Brain pericyte (primary cell): ENCODE measurements at regions not wholly inside any gene's neighbourhood (a gene's known extent, or its start where the extent isn't known, plus 50 kb on each side); places are given as distances from the start of the nearest gene placed in this dataset.

Experiments used
- DNase-seq: peaks from one replicate; pipeline ENCODE4 v3.0.0-alpha.2; 2012; ENCODE audit warnings: low read depth, low spot score

DNA sequence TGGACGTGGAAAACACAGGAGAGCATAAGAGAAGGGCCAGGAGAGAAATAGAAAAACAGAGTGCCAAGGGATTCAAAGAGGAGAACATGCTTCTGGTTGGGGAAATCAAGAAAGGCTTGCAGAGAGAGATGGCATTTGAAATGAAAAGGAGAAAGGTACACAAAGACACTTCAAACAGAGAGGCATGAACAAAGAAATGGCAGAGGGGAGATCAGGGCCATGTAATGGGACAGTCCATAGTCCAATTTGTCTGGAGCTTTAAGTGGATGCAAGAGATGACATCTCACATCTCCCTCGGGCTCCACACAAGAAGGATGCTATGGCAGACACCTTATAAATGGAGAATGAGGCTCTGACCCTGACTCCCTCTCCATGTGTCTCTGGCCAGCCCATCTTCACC, 331.1 kb downstream of the MLLT3 start:
- DNase-seq: no peak

DNA sequence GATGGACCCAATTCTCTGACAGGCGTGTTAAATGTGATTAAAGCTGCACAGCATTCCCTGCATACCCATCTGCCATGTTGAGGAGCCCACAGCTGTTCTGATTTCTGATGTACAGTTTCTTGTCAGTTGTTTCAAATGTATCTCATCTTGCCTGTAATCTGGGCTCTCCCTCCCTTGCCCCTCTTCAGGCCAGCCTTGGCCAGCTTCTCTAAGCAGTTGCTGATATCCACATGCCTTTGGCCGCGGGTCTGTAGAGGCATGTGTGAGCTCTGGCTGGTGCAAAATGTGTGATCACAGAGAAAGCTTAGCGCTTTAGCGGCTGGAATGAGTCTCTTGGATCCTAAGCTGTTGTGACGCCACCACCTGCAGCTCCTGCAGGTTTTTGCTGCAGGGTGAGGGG, 332.0 kb downstream of the MLLT3 start:
- no peak for DNase-seq

DNA sequence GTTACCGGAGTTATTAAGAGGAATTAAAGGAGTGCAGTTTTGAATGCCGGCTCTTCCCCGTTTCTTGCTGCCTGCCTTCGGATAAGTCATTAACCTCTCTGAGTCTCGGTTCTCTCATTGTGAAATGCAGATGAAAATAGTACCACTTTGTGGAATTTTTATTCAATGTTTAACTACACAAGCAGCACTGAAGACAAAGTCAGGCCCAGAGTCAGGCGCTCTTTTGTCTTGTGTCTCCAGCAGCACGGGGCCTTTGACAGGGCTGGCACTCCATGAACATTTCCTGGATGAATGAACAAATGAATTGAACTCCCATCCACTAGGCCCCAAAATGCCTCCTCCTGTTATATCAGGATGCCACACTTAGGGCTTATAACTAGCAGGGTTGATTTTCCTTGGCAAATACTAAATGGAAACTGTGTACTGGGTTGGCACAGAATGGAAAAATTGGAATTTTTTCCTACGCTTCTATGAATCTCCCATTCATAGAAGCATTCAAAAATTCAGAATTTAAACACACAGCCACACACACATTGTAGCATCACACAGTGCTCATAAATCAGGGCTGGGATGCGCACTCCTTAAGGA, 332.8 kb downstream of the MLLT3 start:
- DNase-seq: no peak

GRCh38 chr9:20286969-20287368, 335.3 kb downstream of the MLLT3 start:
- DNase-seq: no peak

GRCh38 chr9:20286154-20286700, 336.1 kb downstream of the MLLT3 start:
- DNase-seq: no peak

- no peak for DNase-seq
These were observed 337.6 kb downstream of the MLLT3 start for GRCh38 chr9:20284601-20285289.

GRCh38 chr9:20280330-20280729, 342.0 kb downstream of the MLLT3 start:
- no peak for DNase-seq

DNA sequence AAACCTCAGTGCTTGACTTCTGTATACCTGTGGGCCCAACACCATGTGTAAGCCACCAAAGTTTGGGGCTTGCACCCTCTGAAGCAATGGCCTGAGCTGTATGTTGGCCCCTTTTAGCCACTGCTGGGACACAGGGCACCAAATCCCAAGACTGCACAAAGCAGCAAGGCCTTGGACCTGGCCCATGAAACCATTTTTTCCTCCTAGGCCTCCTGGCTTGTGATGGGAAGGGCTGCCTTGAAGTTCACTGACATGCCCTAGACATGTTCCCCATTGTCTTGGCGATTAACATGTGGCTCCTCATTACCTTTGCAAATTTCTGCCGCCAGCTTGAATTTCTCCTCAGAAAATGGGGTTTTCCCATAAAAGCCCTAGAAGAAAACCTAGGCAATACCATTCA, 345.5 kb downstream of the MLLT3 start:
- DNase-seq: no peak

DNA sequence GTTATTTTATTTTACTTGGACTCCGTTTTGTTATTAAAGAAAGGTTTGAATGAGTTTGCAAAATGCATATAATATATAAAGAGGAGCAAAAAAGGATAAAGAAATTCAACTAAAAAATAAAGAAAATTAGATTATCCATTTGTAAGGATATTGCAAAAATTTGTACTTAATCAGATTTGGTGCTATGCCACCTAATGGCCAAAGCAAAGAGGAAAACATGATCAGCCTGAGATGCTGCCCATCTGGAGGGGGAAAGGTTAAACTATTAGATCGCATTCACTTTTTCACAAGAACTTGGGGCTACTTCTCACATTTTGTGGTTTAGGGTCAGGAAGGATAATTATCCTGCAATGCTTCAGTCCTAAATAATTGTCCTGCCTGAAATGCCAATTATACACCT, 350.6 kb downstream of the MLLT3 start:
- no peak for DNase-seq

- no peak for DNase-seq
These were observed 351.2 kb downstream of the MLLT3 start for GRCh38 chr9:20271096-20271495.

- DNase-seq: no peak
These were observed 352.1 kb downstream of the MLLT3 start for GRCh38 chr9:20270161-20270560.

- no peak for DNase-seq
These were observed 352.7 kb downstream of the MLLT3 start for GRCh38 chr9:20269620-20270019.

DNA sequence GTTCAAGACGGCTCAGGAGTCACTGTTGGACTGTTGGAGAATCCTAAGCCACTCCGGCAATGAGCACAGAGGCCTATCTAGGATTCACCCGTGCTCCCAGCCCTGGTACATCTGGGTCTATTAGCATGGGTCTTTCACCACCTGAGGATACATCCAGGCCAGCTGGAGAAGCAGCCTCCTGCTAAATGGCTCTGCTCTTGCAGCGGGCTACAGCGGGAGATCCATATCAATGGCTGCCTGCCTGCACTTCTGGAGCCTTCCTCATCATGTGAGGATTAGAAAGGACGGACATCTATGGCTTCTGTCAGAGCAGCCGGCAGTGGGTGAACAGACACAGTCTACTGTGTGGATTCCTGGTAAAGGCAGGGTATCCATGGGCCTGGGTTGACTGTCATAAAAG, 357.4 kb downstream of the MLLT3 start:
- DNase-seq: no peak

GRCh38 chr9:20262611-20263010, 359.7 kb downstream of the MLLT3 start:
- DNase-seq: no peak

- no peak for DNase-seq
These were observed 365.9 kb downstream of the MLLT3 start for GRCh38 chr9:20256284-20256948.

- DNase-seq: no peak
These were observed 367.2 kb downstream of the MLLT3 start for GRCh38 chr9:20255052-20255451.

GRCh38 chr9:20253635-20254034, 368.7 kb downstream of the MLLT3 start:
- DNase-seq: no peak

- no peak for DNase-seq
These were observed 369.5 kb downstream of the MLLT3 start for GRCh38 chr9:20252778-20253177.

GRCh38 chr9:20250791-20251190, 371.5 kb downstream of the MLLT3 start:
- DNase-seq: no peak

DNA sequence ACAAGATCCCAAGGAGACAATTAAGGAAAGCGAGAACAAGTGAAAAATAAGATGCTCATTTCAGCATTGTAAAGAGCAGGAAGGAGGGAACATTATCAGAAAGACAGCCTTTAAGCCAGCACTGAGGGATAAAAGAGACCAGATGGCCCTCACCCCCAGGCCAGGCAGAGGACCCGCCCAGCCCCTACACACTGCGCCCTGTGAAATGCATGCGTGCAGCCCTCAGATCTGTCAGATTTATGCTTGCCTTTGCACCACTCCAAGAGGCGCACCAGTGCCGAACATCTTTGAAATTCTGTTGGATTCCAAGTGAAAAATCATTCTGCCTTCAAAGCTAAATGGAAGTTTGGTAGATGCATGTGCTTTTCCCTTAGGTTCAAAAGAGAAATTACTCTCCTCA, 378.0 kb downstream of the MLLT3 start:
- no peak for DNase-seq

- no peak for DNase-seq
These were observed 378.5 kb downstream of the MLLT3 start for GRCh38 chr9:20243841-20244240.

DNA sequence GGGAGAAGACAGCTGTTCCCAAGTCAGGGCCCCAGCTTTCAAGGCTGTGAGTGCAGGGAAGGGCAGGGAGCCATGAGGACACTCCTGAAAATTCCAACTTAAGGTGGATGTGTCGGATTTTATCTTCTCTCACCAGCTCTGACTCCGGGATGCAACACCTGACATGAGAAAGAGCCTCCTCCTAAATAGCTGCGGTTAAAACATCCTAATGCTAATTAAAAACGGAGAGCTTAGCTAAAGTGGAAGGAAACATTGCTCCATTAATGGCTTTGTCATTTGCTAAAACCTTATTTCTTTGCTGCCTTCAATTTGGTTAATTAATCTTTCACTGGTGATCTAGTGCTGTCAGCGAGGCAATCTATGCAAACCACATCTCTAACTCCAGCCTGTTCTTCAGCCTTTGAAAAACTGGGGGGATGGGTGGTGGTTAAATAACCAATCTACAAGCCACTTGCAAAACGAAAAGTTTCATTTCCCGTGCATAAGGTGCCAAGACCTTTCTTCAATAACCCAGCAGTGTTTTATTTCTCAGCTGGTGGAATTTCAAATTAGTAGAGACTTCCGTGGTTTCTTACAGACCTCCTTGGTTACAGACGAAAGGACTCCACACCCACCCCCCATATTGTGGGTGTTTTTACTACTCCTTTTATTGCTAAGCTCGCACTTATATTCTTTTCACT, 379.6 kb downstream of the MLLT3 start:
- DNase-seq: no peak
